C4-2B (cell line): ENCODE measurements at regions not wholly inside any gene's neighbourhood (a gene's known extent, or its start where the extent isn't known, plus 50 kb on each side); places are given as distances from the start of the nearest gene placed in this dataset.

ENCODE experiments used
- H3K27ac ChIP-seq: fragments of 450-650 bp; 2 replicates; pipeline ENCODE4 v1.5.1; 2017
- ZFX ChIP-seq: fragments of 450-650 bp; IDR thresholded peaks from 2 replicates; pipeline ENCODE4 v1.6.1; 2017
- TF ChIP-seq, protein P1 (sequence below): fragments of 450-650 bp; conservative IDR thresholded peaks from 2 replicates; pipeline ENCODE4 v1.5.1; 2017; ENCODE audit warnings: mild to moderate bottlenecking

DNA sequence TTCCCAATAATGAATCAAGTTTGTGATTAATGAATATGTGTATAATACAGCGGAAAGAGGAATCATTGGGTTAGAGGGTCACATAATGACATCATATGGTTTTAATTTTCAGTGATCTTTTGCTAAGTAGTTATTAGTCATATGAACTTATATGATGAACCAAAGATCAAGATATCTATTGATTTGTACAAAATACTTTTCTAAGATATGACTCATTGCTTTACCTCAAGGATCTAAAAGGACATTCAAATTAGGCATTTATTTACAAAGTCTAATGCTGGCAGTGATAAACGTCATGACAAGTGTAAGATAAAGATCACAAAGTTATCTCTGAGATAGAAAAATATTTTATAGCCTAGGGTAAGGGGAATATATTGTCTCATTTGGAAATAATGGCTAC, 417.8 kb downstream of the RPL10L start:
- TF ChIP-seq, protein P1, sequence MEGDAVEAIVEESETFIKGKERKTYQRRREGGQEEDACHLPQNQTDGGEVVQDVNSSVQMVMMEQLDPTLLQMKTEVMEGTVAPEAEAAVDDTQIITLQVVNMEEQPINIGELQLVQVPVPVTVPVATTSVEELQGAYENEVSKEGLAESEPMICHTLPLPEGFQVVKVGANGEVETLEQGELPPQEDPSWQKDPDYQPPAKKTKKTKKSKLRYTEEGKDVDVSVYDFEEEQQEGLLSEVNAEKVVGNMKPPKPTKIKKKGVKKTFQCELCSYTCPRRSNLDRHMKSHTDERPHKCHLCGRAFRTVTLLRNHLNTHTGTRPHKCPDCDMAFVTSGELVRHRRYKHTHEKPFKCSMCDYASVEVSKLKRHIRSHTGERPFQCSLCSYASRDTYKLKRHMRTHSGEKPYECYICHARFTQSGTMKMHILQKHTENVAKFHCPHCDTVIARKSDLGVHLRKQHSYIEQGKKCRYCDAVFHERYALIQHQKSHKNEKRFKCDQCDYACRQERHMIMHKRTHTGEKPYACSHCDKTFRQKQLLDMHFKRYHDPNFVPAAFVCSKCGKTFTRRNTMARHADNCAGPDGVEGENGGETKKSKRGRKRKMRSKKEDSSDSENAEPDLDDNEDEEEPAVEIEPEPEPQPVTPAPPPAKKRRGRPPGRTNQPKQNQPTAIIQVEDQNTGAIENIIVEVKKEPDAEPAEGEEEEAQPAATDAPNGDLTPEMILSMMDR: no peak
- no peak for TF ChIP-seq ZFX
- no peak overlapping the region for H3K27ac ChIP-seq

DNA sequence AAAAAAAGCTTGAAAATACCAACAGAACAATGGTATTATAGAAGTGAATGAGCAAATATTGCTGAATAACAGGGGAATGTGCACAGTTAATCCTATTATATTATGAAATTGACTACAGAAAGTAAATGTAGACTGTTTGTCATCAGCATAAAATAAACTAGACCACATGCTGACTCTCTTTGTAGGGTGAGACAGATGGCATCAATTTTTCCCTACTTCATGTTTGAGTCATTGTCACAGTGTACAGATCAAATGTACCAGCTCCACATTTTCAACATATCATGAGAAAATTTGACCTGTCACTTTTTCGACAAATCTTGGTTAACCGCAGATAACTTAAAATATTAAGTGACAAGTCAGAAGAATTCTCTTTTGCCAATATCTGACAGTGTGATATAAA, 421.0 kb downstream of the RPL10L start:
- no peak for TF ChIP-seq ZFX
- TF ChIP-seq, protein P1: no peak
- no peak overlapping the region for H3K27ac ChIP-seq

DNA sequence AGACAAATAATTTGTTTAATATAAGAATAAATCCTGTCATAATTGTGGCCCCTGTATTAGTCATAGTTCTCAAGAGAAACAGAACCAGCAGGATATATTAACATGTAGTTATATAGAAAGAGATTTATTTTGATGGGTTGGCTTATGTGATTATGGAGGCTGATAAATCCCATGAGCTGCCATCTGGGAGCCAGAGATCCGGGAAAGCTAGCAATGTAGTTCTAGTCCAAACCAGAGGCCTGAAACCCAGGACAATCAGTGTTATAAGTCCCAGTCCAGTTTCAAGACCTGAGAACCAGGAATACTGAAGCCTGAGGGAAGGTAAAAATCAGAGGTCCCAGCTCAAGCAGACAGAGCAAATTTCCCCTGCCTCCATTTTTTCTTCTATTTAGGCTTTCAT, 435.8 kb downstream of the RPL10L start:
- H3K27ac ChIP-seq: no peak overlapping the region
- TF ChIP-seq ZFX: no peak
- TF ChIP-seq, protein P1: no peak

DNA sequence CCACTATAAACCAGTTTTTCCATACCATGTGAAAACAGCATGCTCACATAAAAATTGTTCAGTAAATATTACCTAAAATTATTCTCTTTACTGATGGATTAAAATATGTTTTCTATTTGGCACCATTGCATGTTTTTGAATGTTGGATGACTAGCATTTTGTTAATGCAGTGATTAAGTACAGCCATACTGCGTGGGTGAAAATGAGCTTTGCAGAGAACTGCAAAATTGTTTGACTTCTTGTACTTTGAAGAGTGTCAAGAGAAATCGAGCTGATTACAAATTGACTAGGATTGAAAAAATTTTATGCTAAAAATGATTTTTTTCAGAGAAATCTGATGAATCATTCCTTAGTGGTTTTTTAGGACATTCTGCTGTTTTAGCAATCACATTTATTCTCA, 452.9 kb downstream of the RPL10L start:
- TF ChIP-seq, protein P1: no peak
- TF ChIP-seq ZFX: no peak
- no peak overlapping the region for H3K27ac ChIP-seq

DNA sequence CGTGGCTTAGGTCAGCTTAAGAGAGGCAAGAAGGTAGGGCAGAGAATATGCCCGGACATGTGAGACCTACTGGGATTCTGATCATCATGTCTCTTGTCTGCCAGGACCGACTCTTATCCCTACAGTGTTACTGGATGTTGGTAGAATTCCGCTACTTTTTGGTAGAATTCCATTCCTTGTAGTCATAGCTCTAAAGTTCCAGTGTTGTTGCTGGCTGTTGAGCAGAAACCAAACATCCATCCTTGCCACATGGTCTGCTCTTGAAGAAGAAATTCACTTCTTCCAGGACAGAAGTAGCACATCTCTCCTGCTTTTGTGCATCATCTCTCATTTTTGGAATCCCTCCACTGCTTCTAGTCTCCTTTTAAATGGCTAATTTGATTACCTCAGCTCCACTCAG, 453.7 kb downstream of the RPL10L start:
- TF ChIP-seq ZFX: no peak
- TF ChIP-seq, protein P1: no peak

More for the DNA sequence above, 453.7 kb downstream of the RPL10L start:
- H3K27ac ChIP-seq: no peak overlapping the region
